ENCODE measurements at regions not wholly inside any gene's neighbourhood (a gene's known extent, or its start where the extent isn't known, plus 50 kb on each side); places are given as distances from the start of the nearest gene placed in this dataset.

DNA sequence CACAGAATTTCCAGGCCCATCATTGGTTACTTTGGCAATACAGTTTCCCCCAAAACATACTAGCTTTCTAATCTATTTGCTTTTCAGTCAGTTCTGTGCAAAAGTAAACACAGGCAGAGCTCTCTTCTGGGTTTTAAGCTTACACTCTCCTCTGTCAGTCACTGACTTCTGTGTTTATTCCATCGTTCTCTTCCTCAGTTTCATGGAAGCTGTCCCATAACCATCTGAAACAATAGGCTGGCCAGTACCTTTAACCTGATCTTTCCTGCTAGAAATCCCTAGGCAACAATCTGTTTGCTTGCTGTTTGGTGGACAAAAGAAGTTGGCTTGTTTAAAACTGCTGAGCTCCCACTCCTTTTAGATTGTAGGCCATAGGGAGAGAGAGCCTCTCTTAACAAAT, 431.5 kb downstream of the HACE1 start:
- TF ChIP-seq, protein P1, sequence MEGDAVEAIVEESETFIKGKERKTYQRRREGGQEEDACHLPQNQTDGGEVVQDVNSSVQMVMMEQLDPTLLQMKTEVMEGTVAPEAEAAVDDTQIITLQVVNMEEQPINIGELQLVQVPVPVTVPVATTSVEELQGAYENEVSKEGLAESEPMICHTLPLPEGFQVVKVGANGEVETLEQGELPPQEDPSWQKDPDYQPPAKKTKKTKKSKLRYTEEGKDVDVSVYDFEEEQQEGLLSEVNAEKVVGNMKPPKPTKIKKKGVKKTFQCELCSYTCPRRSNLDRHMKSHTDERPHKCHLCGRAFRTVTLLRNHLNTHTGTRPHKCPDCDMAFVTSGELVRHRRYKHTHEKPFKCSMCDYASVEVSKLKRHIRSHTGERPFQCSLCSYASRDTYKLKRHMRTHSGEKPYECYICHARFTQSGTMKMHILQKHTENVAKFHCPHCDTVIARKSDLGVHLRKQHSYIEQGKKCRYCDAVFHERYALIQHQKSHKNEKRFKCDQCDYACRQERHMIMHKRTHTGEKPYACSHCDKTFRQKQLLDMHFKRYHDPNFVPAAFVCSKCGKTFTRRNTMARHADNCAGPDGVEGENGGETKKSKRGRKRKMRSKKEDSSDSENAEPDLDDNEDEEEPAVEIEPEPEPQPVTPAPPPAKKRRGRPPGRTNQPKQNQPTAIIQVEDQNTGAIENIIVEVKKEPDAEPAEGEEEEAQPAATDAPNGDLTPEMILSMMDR (IDR thresholded peaks at IDR 0.05; ENCODE audit: low read depth, low read length, missing input control): no peak
- TF ChIP-seq, protein P2, sequence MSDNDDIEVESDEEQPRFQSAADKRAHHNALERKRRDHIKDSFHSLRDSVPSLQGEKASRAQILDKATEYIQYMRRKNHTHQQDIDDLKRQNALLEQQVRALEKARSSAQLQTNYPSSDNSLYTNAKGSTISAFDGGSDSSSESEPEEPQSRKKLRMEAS (IDR thresholded peaks at IDR 0.05): no peak
- TF ChIP-seq JUND (IDR thresholded peaks at IDR 0.05) (no peak), RAD21 (IDR thresholded peaks at IDR 0.05) (no peak), EGR1 (IDR thresholded peaks at IDR 0.05; ENCODE audit: low read depth in 2 of 2) (no peak), YY1 (IDR thresholded peaks at IDR 0.05) (no peak), TAF1 (conservative IDR thresholded peaks at IDR 0.05) (no peak), NR2F2 (IDR thresholded peaks at IDR 0.05) (no peak), SP1 (IDR thresholded peaks at IDR 0.05) (no peak), GABPA (IDR thresholded peaks at IDR 0.05 in 1 of 2, conservative IDR thresholded peaks at IDR 0.05 in 1 of 2) (no peak), FOXA1 (IDR thresholded peaks at IDR 0.05) (no peak)
- TF ChIP-seq, protein P3, sequence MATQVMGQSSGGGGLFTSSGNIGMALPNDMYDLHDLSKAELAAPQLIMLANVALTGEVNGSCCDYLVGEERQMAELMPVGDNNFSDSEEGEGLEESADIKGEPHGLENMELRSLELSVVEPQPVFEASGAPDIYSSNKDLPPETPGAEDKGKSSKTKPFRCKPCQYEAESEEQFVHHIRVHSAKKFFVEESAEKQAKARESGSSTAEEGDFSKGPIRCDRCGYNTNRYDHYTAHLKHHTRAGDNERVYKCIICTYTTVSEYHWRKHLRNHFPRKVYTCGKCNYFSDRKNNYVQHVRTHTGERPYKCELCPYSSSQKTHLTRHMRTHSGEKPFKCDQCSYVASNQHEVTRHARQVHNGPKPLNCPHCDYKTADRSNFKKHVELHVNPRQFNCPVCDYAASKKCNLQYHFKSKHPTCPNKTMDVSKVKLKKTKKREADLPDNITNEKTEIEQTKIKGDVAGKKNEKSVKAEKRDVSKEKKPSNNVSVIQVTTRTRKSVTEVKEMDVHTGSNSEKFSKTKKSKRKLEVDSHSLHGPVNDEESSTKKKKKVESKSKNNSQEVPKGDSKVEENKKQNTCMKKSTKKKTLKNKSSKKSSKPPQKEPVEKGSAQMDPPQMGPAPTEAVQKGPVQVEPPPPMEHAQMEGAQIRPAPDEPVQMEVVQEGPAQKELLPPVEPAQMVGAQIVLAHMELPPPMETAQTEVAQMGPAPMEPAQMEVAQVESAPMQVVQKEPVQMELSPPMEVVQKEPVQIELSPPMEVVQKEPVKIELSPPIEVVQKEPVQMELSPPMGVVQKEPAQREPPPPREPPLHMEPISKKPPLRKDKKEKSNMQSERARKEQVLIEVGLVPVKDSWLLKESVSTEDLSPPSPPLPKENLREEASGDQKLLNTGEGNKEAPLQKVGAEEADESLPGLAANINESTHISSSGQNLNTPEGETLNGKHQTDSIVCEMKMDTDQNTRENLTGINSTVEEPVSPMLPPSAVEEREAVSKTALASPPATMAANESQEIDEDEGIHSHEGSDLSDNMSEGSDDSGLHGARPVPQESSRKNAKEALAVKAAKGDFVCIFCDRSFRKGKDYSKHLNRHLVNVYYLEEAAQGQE (IDR thresholded peaks at IDR 0.05): no peak
- TF ChIP-seq, protein P4, sequence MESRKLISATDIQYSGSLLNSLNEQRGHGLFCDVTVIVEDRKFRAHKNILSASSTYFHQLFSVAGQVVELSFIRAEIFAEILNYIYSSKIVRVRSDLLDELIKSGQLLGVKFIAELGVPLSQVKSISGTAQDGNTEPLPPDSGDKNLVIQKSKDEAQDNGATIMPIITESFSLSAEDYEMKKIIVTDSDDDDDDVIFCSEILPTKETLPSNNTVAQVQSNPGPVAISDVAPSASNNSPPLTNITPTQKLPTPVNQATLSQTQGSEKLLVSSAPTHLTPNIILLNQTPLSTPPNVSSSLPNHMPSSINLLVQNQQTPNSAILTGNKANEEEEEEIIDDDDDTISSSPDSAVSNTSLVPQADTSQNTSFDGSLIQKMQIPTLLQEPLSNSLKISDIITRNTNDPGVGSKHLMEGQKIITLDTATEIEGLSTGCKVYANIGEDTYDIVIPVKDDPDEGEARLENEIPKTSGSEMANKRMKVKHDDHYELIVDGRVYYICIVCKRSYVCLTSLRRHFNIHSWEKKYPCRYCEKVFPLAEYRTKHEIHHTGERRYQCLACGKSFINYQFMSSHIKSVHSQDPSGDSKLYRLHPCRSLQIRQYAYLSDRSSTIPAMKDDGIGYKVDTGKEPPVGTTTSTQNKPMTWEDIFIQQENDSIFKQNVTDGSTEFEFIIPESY (IDR thresholded peaks at IDR 0.05): no peak
- TF ChIP-seq, protein P5, sequence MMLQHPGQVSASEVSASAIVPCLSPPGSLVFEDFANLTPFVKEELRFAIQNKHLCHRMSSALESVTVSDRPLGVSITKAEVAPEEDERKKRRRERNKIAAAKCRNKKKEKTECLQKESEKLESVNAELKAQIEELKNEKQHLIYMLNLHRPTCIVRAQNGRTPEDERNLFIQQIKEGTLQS (IDR thresholded peaks at IDR 0.05): no peak

All from liver (tissue), 3 donors.